Astrocyte (in vitro differentiated cells and primary cell): ENCODE measurements at regions not wholly inside any gene's neighbourhood (a gene's known extent, or its start where the extent isn't known, plus 50 kb on each side); places are given as distances from the start of the nearest gene placed in this dataset.
"Not testable (repeated sequence)": the region's sequence is repeated elsewhere in the genome, so short reads cannot be mapped to it uniquely, and the experiment has no call there.

Experiments used
- CTCF ChIP-seq: IDR thresholded peaks from 2 replicates; pipeline ENCODE4 v1.5.1; 2011; ENCODE audit warnings: low read depth, mild to moderate bottlenecking, inconsistent platforms, low read length, moderate library complexity; ENCODE audit not compliant: insufficient read depth
- EZH2 ChIP-seq: IDR thresholded peaks from 2 replicates; pipeline ENCODE4 v1.6.1; 2012; ENCODE audit warnings: mild to moderate bottlenecking, low read length, inconsistent platforms; ENCODE audit not compliant: insufficient read depth

- not testable (repeated sequence) for TF ChIP-seq CTCF, EZH2
Observed at GRCh38 chr6:159538031-159538430, 155.0 kb downstream of the SOD2 start.
